Sigmoid colon (tissue), 6 donors: ENCODE measurements at regions not wholly inside any gene's neighbourhood (a gene's known extent, or its start where the extent isn't known, plus 50 kb on each side); places are given as distances from the start of the nearest gene placed in this dataset.
"Not testable (repeated sequence)": the region's sequence is repeated elsewhere in the genome, so short reads cannot be mapped to it uniquely, and the experiment has no call there.

Experiments
- DNase-seq: peaks from one replicate; pipeline ENCODE4 v3.0.0-alpha.2; 2019
- H3K27ac ChIP-seq, 4 donors: fragments of 200-600 bp; sonication (generic); one replicate each; pipeline ENCODE4 v1.5.1; 2016 to 2019; ENCODE audit warnings: mild to moderate bottlenecking in 1 of 4
- H3K27me3 ChIP-seq, 3 donors: fragments of 200-600 bp; sonication (generic); one replicate each; pipeline ENCODE4 v1.5.1; 2019; ENCODE audit warnings: mild to moderate bottlenecking in 1 of 3
- H3K36me3 ChIP-seq, 4 donors: fragments of 200-600 bp; sonication (generic); one replicate each; pipeline ENCODE4 v1.5.1; 2016 to 2019
- H3K4me1 ChIP-seq, 4 donors: fragments of 200-600 bp; sonication (generic); one replicate each; pipeline ENCODE4 v1.5.1; 2017 to 2019
- H3K4me3 ChIP-seq, 4 donors: fragments of 200-600 bp; sonication (generic); one replicate each; pipeline ENCODE4 v1.5.1; 2017 to 2019; ENCODE audit warnings: mild to moderate bottlenecking in 2 of 4, moderate library complexity in 1 of 4
- H3K9me3 ChIP-seq, 4 donors: fragments of 200-600 bp in 3 of 4; sonication (generic) in 3 of 4; one replicate each; pipeline versions ENCODE4 v1.5.1 to v1.6.1; 2013 to 2019
- EP300 ChIP-seq, 4 donors: sonication (generic); formaldehyde crosslinking; IDR thresholded peaks; one replicate each; pipeline ENCODE4 v1.6.1; 2017; ENCODE audit warnings: antibody characterized with exemption in 4 of 4
- POLR2A ChIP-seq, 2 donors: fragments of 450-650 bp; IDR thresholded peaks; one replicate each; pipeline ENCODE4 v1.6.1; 2016; ENCODE audit warnings: antibody characterized with exemption in 2 of 2, mild to moderate bottlenecking in 2 of 2, moderate library complexity in 2 of 2
- POLR2AphosphoS5 ChIP-seq, 4 donors: sonication (generic); formaldehyde crosslinking; IDR thresholded peaks; one replicate each; pipeline ENCODE4 v1.6.1; 2017; ENCODE audit warnings: antibody characterized with exemption in 4 of 4
- WGBS, 2 donors: extraction: QIAGEN DNeasy Blood & Tissue Kit; methylation state at CpG; one replicate each; pipeline ENCODE4 v1.1.7; 2013; 5-methylcytosine and 5-hydroxymethylcytosine counted together
- intact Hi-C: fragments of 100-400 bp; cut with DNase I; formaldehyde crosslinking; loops from one replicate; pipeline ENCODE4 v1.15.1; 2023
- TF ChIP-seq, protein P1 (sequence below), 4 experiments: fragments of 450-650 bp in 3 of 4; fragments of 200-600 bp in 1 of 4; IDR thresholded peaks; one replicate each; pipeline ENCODE4 v1.5.1; 2016 to 2019; ENCODE audit warnings: antibody characterized with exemption in 4 of 4, mild to moderate bottlenecking in 3 of 4, moderate library complexity in 2 of 4
- donor health status: healthy with polysubstance abuse.
- donor health status: healthy.

- Histone ChIP-seq H3K36me3 (no peaks in the 10 kb centered on the region), H3K9me3 (peaks cover 0 to 4% (median 2%) of the 10 kb centered on the region in 4 donors), H3K4me3 (no peak overlapping the region), H3K27me3 (no peaks in the 10 kb centered on the region), H3K4me1 (no peaks in the 10 kb centered on the region), H3K27ac (no peak overlapping the region)
- no peak for DNase-seq
- 88 to 97% methylated on average over 2 of the region's 2 CpGs for WGBS, 2 donors
- TF ChIP-seq POLR2AphosphoS5 (IDR thresholded peaks at IDR 0.05) (no peak), POLR2A (IDR thresholded peaks at IDR 0.05) (no peak), EP300 (IDR thresholded peaks at IDR 0.05) (no peak)
- TF ChIP-seq, protein P1, sequence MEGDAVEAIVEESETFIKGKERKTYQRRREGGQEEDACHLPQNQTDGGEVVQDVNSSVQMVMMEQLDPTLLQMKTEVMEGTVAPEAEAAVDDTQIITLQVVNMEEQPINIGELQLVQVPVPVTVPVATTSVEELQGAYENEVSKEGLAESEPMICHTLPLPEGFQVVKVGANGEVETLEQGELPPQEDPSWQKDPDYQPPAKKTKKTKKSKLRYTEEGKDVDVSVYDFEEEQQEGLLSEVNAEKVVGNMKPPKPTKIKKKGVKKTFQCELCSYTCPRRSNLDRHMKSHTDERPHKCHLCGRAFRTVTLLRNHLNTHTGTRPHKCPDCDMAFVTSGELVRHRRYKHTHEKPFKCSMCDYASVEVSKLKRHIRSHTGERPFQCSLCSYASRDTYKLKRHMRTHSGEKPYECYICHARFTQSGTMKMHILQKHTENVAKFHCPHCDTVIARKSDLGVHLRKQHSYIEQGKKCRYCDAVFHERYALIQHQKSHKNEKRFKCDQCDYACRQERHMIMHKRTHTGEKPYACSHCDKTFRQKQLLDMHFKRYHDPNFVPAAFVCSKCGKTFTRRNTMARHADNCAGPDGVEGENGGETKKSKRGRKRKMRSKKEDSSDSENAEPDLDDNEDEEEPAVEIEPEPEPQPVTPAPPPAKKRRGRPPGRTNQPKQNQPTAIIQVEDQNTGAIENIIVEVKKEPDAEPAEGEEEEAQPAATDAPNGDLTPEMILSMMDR (IDR thresholded peaks at IDR 0.05) = no peak
- intact Hi-C loops = no loop called here
Measured at GRCh38 chr5:162931501-162931900, 505.9 kb upstream of the CCNG1 start.

GRCh38 chr5:162939991-162940390, 497.4 kb upstream of the CCNG1 start:
- TF ChIP-seq POLR2A (IDR thresholded peaks at IDR 0.05) (no peak), POLR2AphosphoS5 (IDR thresholded peaks at IDR 0.05) (peak in 3 of 4 donors; percentile 14 to 68 (median 63))
- TF ChIP-seq, protein P1 (IDR thresholded peaks at IDR 0.05) = no peak
- 49 to 50% methylated on average over 4 of the region's 4 CpGs for WGBS, 2 donors
- H3K9me3 ChIP-seq = peaks cover 0 to 3% (median under 1%) of the 10 kb centered on the region in 4 donors
- no peaks in the 10 kb centered on the region for H3K27me3 ChIP-seq
- H3K36me3 ChIP-seq = no peaks in the 10 kb centered on the region
- no peak overlapping the region for H3K4me3 ChIP-seq
- peaks cover 0 to 41% (median 22%) of the 10 kb centered on the region in 4 donors for H3K4me1 ChIP-seq
- no peak overlapping the region for H3K27ac ChIP-seq
- intact Hi-C loops = no loop called here
- no peak for DNase-seq

- TF ChIP-seq, protein P1 (IDR thresholded peaks at IDR 0.05) = no peak
- TF ChIP-seq POLR2A (IDR thresholded peaks at IDR 0.05) (no peak), POLR2AphosphoS5 (IDR thresholded peaks at IDR 0.05) (no peak), EP300 (IDR thresholded peaks at IDR 0.05) (no peak)
- Histone ChIP-seq H3K4me1 (peaks cover 0 to under 1% (median under 1%) of the 10 kb centered on the region in 4 donors), H3K9me3 (no peaks in the 10 kb centered on the region), H3K4me3 (no peak overlapping the region), H3K27me3 (no peaks in the 10 kb centered on the region), H3K36me3 (no peaks in the 10 kb centered on the region), H3K27ac (no peak overlapping the region)
- intact Hi-C loops = no loop called here
- WGBS, 2 donors = 69 to 73% methylated on average over 4 of the region's 4 CpGs
- DNase-seq = no peak
Measured at GRCh38 chr5:162948677-162949076, 488.7 kb upstream of the CCNG1 start.

- no peaks in the 10 kb centered on the region for H3K36me3 ChIP-seq
- TF ChIP-seq POLR2AphosphoS5 (IDR thresholded peaks at IDR 0.05) = no peak
- no peak for TF ChIP-seq EP300 (IDR thresholded peaks at IDR 0.05)
- TF ChIP-seq POLR2A (IDR thresholded peaks at IDR 0.05) = no peak
- TF ChIP-seq, protein P1 (IDR thresholded peaks at IDR 0.05) = no peak
- H3K27ac ChIP-seq = no peak overlapping the region
- H3K4me3 ChIP-seq = no peak overlapping the region
- no peak for DNase-seq
- WGBS, 2 donors = 83 to 89% methylated on average over 1 of the region's 1 CpG
- intact Hi-C loops = no loop called here
- no peaks in the 10 kb centered on the region for H3K27me3 ChIP-seq
- H3K9me3 ChIP-seq = no peaks in the 10 kb centered on the region
- H3K4me1 ChIP-seq = no peaks in the 10 kb centered on the region
Measured at GRCh38 chr5:162956570-162956969, 480.8 kb upstream of the CCNG1 start.

DNA sequence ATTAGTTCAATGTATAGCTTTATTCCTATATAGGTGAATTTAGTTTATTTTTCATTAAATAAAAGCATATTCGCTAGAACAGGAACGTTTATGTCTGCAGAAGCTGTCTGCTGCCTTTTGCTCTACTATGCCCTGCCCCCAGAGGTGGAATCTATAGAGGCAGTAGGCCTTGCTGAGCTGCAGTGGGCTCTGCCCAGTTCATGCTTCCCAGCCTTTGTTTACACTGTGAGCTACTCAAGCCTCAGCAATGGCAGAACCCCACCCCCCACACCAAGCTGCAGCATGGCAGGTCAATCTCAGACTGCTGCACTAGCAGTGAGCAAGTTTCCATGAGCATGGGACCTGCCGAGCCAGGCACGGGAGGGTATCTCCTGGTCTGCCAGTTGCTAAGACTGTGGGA, 473.3 kb upstream of the CCNG1 start:
- H3K36me3 ChIP-seq, H3K4me1 ChIP-seq, H3K9me3 ChIP-seq, DNase-seq, H3K27me3 ChIP-seq, H3K4me3 ChIP-seq, H3K27ac ChIP-seq, intact Hi-C loops: not testable (repeated sequence)
- 61 to 67% methylated on average over 4 of the region's 4 CpGs for WGBS, 2 donors
